ENCODE measurements at regions not wholly inside any gene's neighbourhood (a gene's known extent, or its start where the extent isn't known, plus 50 kb on each side); places are given as distances from the start of the nearest gene placed in this dataset.

GRCh38 chr2:117702098-117702497, 112.4 kb upstream of the DDX18 start:
- DNase-seq (ENCODE audit: low read depth, low spot score), result no peak
- Histone ChIP-seq H3K27me3 (ENCODE audit: control insufficient read depth, insufficient read depth, low read length) (no peaks in the 10 kb centered on the region), H3K27ac (ENCODE audit: low read depth, low read length) (no peak overlapping the region), H3K4me3 (ENCODE audit: low read depth, low read length) (no peak overlapping the region), H3K9me3 (ENCODE audit: control insufficient read depth, insufficient read depth, low read length) (peaks cover 13% of the 10 kb centered on the region; the same call in 1 of the 2 replicates)
- POLR2A ChIA-PET, result no interaction called here
- CTCF ChIA-PET, result no interaction called here
- TF ChIP-seq CTCF (IDR thresholded peaks at IDR 0.05; ENCODE audit: low read depth, low read length), result no peak

GRCh38 chr2:117703858-117704257, 110.6 kb upstream of the DDX18 start:
- DNase-seq (ENCODE audit: low read depth, low spot score), result no peak
- POLR2A ChIA-PET, result no interaction called here
- H3K4me3 ChIP-seq (ENCODE audit: low read depth, low read length), result no peak overlapping the region
- H3K27ac ChIP-seq (ENCODE audit: low read depth, low read length), result no peak overlapping the region
- no peak for TF ChIP-seq CTCF (IDR thresholded peaks at IDR 0.05; ENCODE audit: low read depth, low read length)
- CTCF ChIA-PET, result interaction anchor here (0.6 kb wide), 1 partner anchor 329 kb away, joined by 5 read pairs; no protein-coding TSS in a partner anchor
- H3K9me3 ChIP-seq (ENCODE audit: control insufficient read depth, insufficient read depth, low read length), result peaks cover 13% of the 10 kb centered on the region; the same call in 1 of the 2 replicates
- H3K27me3 ChIP-seq (ENCODE audit: control insufficient read depth, insufficient read depth, low read length), result no peaks in the 10 kb centered on the region

- no peak for DNase-seq (ENCODE audit: low read depth, low spot score)
- Histone ChIP-seq H3K9me3 (ENCODE audit: control insufficient read depth, insufficient read depth, low read length) (peaks cover 13% of the 10 kb centered on the region; the same call in 1 of the 2 replicates), H3K27me3 (ENCODE audit: control insufficient read depth, insufficient read depth, low read length) (no peaks in the 10 kb centered on the region), H3K4me3 (ENCODE audit: low read depth, low read length) (no peak overlapping the region), H3K27ac (ENCODE audit: low read depth, low read length) (no peak overlapping the region)
- CTCF ChIA-PET, result no interaction called here
- POLR2A ChIA-PET, result no interaction called here
- no peak for TF ChIP-seq CTCF (IDR thresholded peaks at IDR 0.05; ENCODE audit: low read depth, low read length)
These were observed 109.7 kb upstream of the DDX18 start for GRCh38 chr2:117704818-117705217.

- Histone ChIP-seq H3K9me3 (ENCODE audit: control insufficient read depth, insufficient read depth, low read length) (peaks cover 12% of the 10 kb centered on the region; the same call in 1 of the 2 replicates), H3K27ac (ENCODE audit: low read depth, low read length) (no peak overlapping the region), H3K4me3 (ENCODE audit: low read depth, low read length) (no peak overlapping the region), H3K27me3 (ENCODE audit: control insufficient read depth, insufficient read depth, low read length) (no peaks in the 10 kb centered on the region)
- ChIA-PET CTCF (interaction anchor here (1.1 kb wide), 1 partner anchor 18 kb away, joined by 4 read pairs; no protein-coding TSS in a partner anchor), POLR2A (no interaction called here)
- no peak for DNase-seq (ENCODE audit: low read depth, low spot score)
- TF ChIP-seq CTCF (IDR thresholded peaks at IDR 0.05; ENCODE audit: low read depth, low read length), result no peak
These were observed 106.6 kb upstream of the DDX18 start for GRCh38 chr2:117707874-117708273.

- no peak overlapping the region for H3K27ac ChIP-seq (ENCODE audit: low read depth, low read length)
- DNase-seq (ENCODE audit: low read depth, low spot score), result no peak
- POLR2A ChIA-PET, result no interaction called here
- CTCF ChIA-PET, result no interaction called here
- H3K9me3 ChIP-seq (ENCODE audit: control insufficient read depth, insufficient read depth, low read length), result peaks cover 2% of the 10 kb centered on the region; the same call in 1 of the 2 replicates
- TF ChIP-seq CTCF (IDR thresholded peaks at IDR 0.05; ENCODE audit: low read depth, low read length), result no peak
- H3K27me3 ChIP-seq (ENCODE audit: control insufficient read depth, insufficient read depth, low read length), result no peaks in the 10 kb centered on the region
- H3K4me3 ChIP-seq (ENCODE audit: low read depth, low read length), result no peak overlapping the region
These were observed 101.8 kb upstream of the DDX18 start for GRCh38 chr2:117712684-117713083.

Data from AG04450 (cell line).